NCI-H345 (cell line): ENCODE measurements at regions not wholly inside any gene's neighbourhood (a gene's known extent, or its start where the extent isn't known, plus 50 kb on each side); places are given as distances from the start of the nearest gene placed in this dataset.
"Not testable (repeated sequence)": the region's sequence is repeated elsewhere in the genome, so short reads cannot be mapped to it uniquely, and the experiment has no call there.

ENCODE experiments used
- DNase-seq: peaks from one replicate; lab custom pipeline; 2025; lab: John Stamatoyannopoulos, UW

DNA sequence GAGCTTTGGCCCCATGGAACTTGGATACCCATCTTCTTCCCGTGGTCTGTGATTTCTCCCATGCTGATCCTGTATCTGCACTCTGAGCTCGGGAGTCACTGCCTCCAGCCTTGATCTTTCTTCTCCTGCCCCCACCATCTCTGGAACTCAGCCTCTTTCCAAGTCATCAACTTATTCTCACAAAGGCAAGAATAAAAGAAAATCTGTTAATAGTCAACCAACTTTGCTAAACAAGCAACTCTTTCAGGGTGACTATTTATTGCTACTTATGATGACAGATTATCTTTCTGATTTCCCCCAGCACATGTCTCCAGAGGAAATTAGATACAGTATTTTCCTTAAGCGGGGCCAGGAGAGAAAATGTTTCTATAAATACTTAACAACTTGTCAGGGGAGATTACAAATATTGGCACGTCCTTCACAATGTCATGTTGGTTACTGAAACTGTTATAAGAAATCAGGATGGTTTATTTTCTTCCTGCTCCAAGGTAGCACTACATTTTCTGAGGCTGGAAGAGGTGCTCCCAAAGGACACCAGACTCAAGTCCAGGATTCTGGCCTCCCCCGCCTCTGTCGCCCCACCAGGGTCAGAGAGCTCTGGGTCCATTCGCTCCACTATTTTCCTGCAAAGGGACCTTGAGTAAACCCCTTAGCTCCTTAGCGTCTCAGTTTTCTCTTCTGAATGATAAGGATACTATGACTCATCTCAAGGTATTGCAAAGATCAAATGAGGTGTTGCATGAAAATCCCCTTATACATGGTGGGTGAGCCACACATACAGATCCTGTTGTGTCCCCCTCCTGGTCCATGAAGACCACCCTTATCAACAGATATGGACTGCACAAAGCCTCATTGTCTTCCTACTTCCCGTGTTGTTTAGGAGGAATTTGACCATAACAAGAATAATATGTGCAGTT is 205.2 kb upstream of the WSCD1 start:
- no peak for DNase-seq

DNA sequence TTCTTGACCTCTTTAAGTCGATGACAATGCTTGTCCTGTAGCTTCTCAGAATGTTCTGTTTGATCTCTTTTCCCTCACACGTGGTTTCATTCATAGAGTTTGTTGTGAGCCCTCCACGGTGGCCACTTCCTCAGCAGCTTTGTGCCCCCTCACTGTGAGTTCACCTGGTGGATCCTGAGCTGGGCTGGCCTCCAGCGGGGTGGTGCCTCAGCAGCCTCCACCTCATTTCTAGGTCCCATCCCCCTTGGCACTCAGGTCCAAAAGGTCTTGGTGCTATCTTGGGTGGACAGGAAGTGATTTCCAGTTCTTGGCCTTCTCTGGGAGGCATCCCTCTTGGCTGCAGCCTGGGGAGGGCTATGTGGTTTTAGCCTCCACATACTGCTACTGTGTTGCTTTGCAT is 203.2 kb upstream of the WSCD1 start:
- no peak for DNase-seq

DNA sequence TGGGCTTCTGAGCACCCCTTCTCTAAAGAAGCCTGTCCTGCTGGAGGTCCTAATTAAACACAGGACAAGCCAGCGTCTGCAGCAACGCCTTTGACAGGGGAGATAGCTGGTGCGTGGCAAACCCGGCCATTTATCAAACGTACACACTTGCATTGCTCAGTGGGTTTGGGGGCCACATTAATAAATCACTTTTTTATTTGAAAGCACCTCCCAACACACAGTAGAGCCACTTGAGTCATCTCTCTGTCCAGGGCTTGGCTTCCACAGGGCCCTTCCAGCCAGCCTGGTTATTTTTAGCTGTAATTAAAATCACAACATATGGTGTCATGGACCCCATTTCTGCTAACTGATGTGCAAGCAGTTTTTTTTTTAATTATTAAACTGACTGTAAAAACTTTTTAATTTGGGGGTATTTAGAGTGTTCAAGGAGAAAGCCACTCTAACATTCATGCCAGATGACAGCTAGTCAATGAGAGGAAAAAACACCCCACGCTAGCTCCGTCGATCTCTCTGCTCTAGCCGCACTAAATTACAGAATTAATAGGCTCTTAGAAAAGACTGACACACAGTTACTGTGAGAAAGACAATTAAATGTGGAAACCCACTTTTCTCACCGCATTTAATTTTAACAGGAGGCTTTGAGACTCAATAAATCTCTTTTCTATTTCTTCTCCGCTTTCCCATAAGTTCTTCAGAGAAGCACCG is 201.0 kb upstream of the WSCD1 start:
- no peak for DNase-seq

GRCh38 chr17:5870231-5870953 is 199.8 kb upstream of the WSCD1 start:
- no peak for DNase-seq

DNA sequence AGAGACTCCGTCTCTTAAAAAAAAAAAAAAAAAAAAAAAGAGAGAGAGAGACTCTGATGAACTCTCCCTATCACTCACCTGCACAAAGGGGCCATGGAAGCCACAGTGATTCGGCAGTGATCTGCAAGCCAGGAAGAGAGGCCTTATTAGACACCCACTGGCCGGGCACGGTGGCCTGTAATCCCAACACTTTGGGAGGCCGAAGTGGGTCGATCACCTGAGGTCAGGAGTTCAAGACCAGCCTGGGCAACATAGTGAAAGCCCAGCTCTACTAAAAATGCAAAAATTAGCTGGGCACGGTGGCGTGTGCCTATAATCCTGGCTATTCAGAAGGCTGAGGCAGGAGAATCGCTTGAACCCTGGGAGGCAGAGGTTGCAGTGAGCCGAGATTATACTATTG is 198.5 kb upstream of the WSCD1 start:
- no peak for DNase-seq

- DNase-seq, result no peak
Measured at GRCh38 chr17:5872831-5873230, 197.3 kb upstream of the WSCD1 start.

DNA sequence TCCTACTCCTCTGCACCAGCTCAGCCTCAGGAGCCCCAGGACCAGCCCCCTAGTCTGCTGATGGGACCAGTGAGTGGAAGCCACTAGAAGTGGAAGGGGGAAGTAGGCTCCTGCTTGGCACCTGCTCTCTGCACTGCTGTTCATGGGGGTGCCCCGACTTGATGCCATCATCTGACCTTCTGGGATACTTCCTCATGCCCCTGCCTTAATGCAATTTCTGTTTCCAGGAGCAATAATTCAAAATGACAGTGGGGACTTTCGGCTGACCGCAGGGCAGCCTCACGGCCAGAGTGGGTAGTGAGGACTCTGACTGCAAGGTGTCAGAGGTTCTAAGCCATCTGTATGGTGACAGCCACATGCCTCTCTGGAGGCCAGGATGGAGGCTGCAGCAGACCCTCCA is 196.4 kb upstream of the WSCD1 start:
- DNase-seq, result no peak

DNA sequence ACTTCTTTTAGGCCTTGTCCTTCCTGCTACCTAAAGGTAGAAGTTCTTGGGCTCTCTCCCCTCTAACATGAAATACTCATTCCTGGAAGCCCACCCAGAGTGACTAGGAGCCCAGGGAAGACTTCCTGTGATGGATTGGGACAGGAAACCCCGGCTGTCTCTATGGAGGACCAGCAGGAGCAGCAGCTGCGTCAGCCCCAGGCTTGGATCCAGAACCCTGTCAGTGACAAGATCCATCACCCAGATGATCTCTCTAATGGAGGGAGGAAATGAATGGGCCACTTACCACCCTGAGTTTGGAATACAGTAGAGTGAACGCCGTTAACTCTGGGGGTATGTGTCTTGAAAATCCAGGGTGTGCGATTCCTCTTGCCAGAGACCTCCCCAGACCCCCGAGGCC is 195.7 kb upstream of the WSCD1 start:
- peak; percentile 5 for DNase-seq

- no peak for DNase-seq
Measured at GRCh38 chr17:5877366-5877765, 192.8 kb upstream of the WSCD1 start.

GRCh38 chr17:5877948-5878347 is 192.2 kb upstream of the WSCD1 start:
- no peak for DNase-seq

GRCh38 chr17:5881849-5882248 is 188.3 kb upstream of the WSCD1 start:
- no peak for DNase-seq

DNA sequence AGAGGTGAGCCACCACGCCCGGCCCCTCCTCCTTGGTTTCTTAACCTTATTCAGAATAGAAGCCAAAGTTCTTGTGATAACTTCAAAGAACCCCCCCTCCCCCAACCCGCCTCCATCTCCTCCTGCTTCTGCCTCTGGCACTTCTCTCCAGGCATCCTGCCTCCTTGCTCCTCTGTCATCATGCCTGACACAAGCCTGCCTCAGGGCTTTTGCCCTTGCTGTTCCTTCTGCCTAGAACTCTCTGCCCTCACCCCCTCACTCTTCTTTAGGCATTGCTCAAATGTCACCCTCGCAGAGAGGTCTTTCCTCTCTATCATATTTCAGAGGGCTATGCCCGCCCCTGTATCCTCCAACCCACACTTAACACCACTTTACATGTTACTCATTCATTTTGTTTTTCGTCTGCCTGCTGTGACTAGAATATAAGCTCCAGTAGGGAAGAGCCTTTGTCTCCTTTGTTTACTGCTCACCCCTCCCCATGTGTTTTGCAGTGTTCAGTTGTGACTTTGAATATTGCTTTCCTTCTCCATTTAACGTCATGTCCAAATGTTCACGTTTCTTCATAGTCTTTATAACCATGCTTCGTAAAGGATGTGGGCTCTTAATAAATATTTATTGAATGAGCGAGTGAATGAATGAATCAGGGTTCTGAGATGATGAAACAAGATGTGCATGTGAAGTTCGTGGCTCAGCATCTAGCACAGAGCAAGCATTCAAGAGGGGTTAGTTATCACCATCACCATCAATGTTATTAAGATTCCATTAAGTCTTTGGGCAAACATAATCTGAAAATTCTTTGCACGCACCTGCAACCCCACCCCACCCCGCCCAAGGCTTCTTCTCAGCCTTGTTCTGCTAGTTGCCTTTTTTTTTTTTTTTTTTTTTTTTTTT is 186.2 kb upstream of the WSCD1 start:
- peak; percentile 32 for DNase-seq

GRCh38 chr17:5885336-5885735 is 184.8 kb upstream of the WSCD1 start:
- DNase-seq, result no peak

DNA sequence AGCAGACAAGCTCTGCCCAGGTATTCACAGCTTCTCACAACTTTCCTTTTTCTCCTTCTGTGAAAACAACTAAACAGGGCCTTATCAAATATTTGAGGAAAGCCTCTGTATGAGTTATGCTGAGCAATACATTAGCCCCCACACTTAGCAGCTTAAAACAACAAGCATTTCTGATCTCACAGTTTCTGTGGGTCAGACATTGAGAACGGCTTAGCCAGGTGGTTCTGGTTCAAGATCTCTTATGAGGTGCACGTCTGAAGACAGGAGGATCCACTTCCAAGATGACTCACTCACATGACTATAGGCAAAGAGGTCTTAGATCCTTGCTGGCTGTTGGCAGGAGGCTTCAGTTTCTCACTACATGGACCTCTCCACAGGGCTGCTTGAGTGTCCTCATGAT is 181.4 kb upstream of the WSCD1 start:
- DNase-seq, result no peak

DNA sequence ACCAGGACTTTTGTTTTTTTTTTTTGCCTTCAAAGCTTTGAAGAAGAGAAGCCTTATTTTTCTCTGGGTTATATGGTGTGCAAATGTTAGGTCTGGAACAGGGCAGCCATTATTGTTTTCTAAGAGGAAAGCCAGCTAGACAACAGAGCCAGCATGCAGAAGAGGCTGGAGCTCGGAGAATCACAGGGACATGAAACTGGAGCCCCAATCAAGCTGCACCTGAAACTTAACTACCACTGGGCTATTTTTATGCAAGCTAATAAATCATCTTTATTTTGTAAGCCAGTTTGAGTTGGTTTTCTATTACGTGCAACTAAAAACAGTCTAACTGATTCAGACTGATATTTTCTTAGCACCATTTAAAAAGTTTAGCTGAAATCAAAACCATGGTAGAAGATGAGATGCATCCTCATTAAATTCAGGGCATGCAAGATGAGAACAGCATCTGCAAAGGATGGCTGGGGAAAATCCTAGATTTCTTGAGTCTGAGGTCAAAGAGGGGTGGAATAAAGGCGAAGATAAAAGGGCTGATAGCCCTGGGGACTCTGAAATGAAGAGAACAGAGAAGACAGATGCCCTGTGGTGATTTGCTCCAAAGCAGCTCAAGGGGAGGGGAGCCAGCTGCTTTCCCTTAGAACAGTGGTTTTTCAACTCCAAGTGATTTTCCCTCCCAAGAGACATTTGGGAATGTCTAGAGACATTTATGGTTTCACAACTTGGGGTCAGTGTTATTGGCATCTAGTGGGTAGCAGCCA is 177.1 kb upstream of the WSCD1 start:
- no peak for DNase-seq

GRCh38 chr17:5893741-5894140 is 176.4 kb upstream of the WSCD1 start:
- no peak for DNase-seq

GRCh38 chr17:5895276-5895675 is 174.9 kb upstream of the WSCD1 start:
- DNase-seq, result no peak

DNA sequence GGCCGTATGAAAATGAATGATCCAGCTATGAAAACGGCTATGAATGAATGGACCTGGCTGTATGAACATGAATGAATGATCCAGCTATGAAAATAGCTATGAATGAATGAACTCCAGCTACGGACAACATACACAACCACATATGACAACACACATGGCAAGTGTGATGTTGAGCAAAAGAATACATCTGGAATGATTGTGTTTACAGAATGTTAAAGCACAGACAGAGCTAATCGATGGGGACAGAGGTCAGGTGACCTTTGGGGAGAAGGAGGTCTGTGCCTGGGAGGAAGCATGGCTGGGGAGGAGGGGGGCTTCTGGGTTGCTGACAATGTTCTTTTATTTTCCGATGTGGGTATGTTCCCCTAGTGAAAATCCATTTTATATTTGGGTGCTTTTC is 174.0 kb upstream of the WSCD1 start:
- DNase-seq, result no peak

GRCh38 chr17:5897275-5897911 is 172.8 kb upstream of the WSCD1 start:
- no peak for DNase-seq

GRCh38 chr17:5897981-5898380 is 172.2 kb upstream of the WSCD1 start:
- not testable (repeated sequence) for DNase-seq

DNA sequence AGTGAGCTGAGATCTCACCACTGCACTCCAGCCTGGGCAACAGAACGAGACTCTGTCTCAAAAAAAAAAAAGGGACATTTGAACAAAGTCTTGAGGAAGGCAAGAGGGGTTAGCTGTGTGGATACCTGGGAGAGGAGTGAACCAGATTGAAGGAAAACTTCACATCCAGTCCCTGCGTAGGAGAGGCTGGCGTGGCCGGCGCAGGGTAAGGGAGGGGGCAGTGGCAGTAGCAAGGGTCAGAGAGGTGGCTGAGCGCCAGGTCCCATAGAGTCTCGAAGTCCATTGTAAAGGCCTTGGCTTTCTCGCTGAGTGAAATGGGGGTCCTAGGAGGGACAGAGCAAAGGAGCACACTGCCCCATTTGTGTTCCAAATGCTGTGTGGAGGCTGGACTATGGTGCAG is 171.8 kb upstream of the WSCD1 start:
- DNase-seq, result no peak
